ENCODE measurements at regions not wholly inside any gene's neighbourhood (a gene's known extent, or its start where the extent isn't known, plus 50 kb on each side); places are given as distances from the start of the nearest gene placed in this dataset.

GRCh38 chr10:29691564-29692072, 56.8 kb upstream of the SVIL start:
- TF ChIP-seq EZH2phosphoT487 (IDR thresholded peaks at IDR 0.05; ENCODE audit: insufficient read depth, low read depth) (no peak), EZH2 (IDR thresholded peaks at IDR 0.05; ENCODE audit: insufficient read depth, poor library complexity, severe bottlenecking) (no peak)

Measured in GM23248 (cell line).